ENCODE measurements at regions not wholly inside any gene's neighbourhood (a gene's known extent, or its start where the extent isn't known, plus 50 kb on each side); places are given as distances from the start of the nearest gene placed in this dataset.

DNA sequence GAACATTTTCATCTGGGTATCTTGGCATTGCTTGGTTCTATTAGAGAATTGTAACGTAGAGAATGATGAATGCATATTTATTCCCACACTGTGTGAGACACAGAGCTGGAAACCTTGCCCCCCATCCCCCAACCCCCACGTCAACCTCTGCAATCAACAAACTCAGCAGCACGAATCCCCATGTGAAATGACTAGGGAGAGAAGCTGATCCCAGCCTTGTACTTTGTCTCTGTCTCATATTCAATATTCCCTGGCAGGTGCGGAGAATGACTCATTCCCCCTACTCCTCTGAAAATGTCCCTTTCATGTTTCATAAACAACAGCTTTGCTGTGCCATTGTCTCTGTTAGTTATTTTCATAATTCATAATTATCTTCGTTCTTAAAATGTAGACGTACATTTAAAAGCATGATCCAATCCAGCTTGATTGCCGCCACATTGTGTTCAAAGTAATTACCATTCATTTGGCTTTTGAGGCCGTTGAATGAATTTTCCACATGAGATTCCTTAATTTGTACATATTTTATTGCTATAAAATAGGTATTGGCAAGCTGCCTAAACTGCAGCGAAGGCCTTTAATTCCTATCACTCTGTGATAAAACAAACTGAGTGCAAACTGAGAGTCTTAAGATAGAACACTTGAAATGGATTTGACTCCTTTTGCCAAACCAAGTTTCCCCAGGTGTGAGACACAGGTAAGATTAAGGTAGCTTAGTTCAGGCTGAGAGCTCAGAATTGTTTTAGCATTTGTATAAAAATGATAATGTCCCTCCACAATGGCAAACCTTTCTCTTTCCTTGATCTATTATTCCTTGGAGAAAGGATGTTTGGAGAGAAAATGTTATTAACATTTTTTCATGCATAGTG, 920.2 kb downstream of the TYW1 start:
- no peak for DNase-seq (ENCODE audit: low read depth in 1 of 2, low spot score in 2 of 2)
- Histone ChIP-seq H3K18ac (ENCODE audit: extremely low read depth, low read length) (no peak overlapping the region), H4K5ac (ENCODE audit: insufficient read length, low read depth, low read length) (no peak overlapping the region), H3K79me1 (ENCODE audit: low read depth, low read length) (no peaks in the 10 kb centered on the region), H4K8ac (ENCODE audit: extremely low read depth, insufficient read depth, low read length) (no peak overlapping the region), H2BK15ac (ENCODE audit: low read length) (no peak overlapping the region), H3K9me3 (ENCODE audit: insufficient read depth in 2 of 2, low read depth in 1 of 2, low read length in 1 of 2) (peaks cover 0 to 10% of the 10 kb centered on the region in 2 experiments; a peak in 1 of 4 replicates), H2AK5ac (ENCODE audit: low read depth, low read length) (no peak overlapping the region), H3K27me3 (replicated peaks in 1 of 4; ENCODE audit: control insufficient read depth in 3 of 4, extremely low read depth in 1 of 4, insufficient read depth in 3 of 4, low read length in 3 of 4) (no peaks in the 10 kb centered on the region; a peak in 1 of 7 replicates), H2BK5ac (ENCODE audit: low read depth, low read length) (no peak overlapping the region), H3K4me2 (ENCODE audit: insufficient read depth in 1 of 2, low read depth in 2 of 2, low read length in 2 of 2) (peak overlapping the region; percentile 50 to 55), H3K14ac (ENCODE audit: insufficient read length) (no peak overlapping the region), H3K27ac (ENCODE audit: low read depth, low read length) (no peak overlapping the region), H3K23me2 (ENCODE audit: low read depth, low read length) (no peaks in the 10 kb centered on the region), H3K56ac (replicated peaks; ENCODE audit: insufficient read length, low read depth, low read length) (no peak overlapping the region), H2BK120ac (replicated peaks; ENCODE audit: low read depth, low read length) (no peak overlapping the region), H3K4me1 (replicated peaks in 1 of 4; ENCODE audit: control insufficient read depth in 3 of 4, insufficient read depth in 4 of 4, low read length in 3 of 4) (peaks cover 0 to 5% (median 1%) of the 10 kb centered on the region in 4 experiments; a peak in 2 of 7 replicates), H3K4me3 (ENCODE audit: extremely low read depth in 1 of 4, insufficient read depth in 2 of 4, low read depth in 3 of 4, low read length in 4 of 4) (peak overlapping the region in 1 of 4 experiments; percentile 42; a peak in 2 of 8 replicates), H4K91ac (replicated peaks; ENCODE audit: insufficient read length, low read length) (no peak overlapping the region), H3K4ac (replicated peaks; ENCODE audit: insufficient read length, low read depth, low read length) (no peak overlapping the region), H2AFZ (ENCODE audit: low read length) (no peak overlapping the region), H3K79me2 (ENCODE audit: control insufficient read depth in 1 of 2, insufficient read depth in 2 of 2, low read length in 2 of 2) (no peaks in the 10 kb centered on the region), H4K20me1 (replicated peaks in 1 of 2; ENCODE audit: control insufficient read depth in 1 of 2, insufficient read depth in 2 of 2, low read length in 2 of 2) (no peaks in the 10 kb centered on the region), H3K9ac (replicated peaks in 1 of 4; ENCODE audit: extremely low read depth in 1 of 4, low read depth in 3 of 4, low read length in 3 of 4) (no peak overlapping the region), H3K36me3 (ENCODE audit: control insufficient read depth in 2 of 4, insufficient read depth in 4 of 4, low read length in 3 of 4) (no peaks in the 10 kb centered on the region), H2BK12ac (ENCODE audit: low read depth, low read length) (no peak overlapping the region), H2BK20ac (ENCODE audit: low read length) (peak overlapping the region; percentile 66; the same call in 1 of the 2 replicates), H3K23ac (ENCODE audit: insufficient read length) (no peak overlapping the region)
- 47% methylated on average over 9 of the region's 9 CpGs; no CpG with 5 or more reads in 1 of the 2 experiments for WGBS, 2 experiments (ENCODE audit: extremely low coverage in 1 of 2, insufficient coverage in 1 of 2, insufficient read length in 1 of 2, insufficient replicate concordance in 2 of 2, low coverage in 1 of 2, low lambda C conversion rate in 2 of 2, missing lambda C conversion rate in 1 of 2)
- POLR2A ChIA-PET (ENCODE audit: partially characterized antibody) = no interaction called here
- CTCF ChIA-PET (ENCODE audit: partially characterized antibody) = no interaction called here
- FAIRE-seq = peak; percentile 57

Data from H1 (cell line).